H1 (cell line): ENCODE measurements at regions not wholly inside any gene's neighbourhood (a gene's known extent, or its start where the extent isn't known, plus 50 kb on each side); places are given as distances from the start of the nearest gene placed in this dataset.

Experiments used
- CTCF ChIA-PET: fragments of 300-600 bp; sonication (Branson Sonifier 250); formaldehyde crosslinking; loops from one replicate; lab custom pipeline; 2021; ENCODE audit not compliant: partially characterized antibody; lab: Charles Lee
- POLR2A ChIA-PET: fragments of 300-600 bp; sonication (Branson Sonifier 250); formaldehyde crosslinking; loops from one replicate; lab custom pipeline; 2021; ENCODE audit warnings: inconsistent platforms; ENCODE audit not compliant: partially characterized antibody; lab: Charles Lee
- DNase-seq, 2 experiments: peaks; one replicate each; pipeline versions ENCODE4 v3.0.0 to v3.0.0-alpha.2; 2010 to 2022; ENCODE audit warnings: low spot score in 2 of 2, low read depth in 1 of 2, mixed read lengths in 1 of 2
- FAIRE-seq: peaks from 2 replicates; lab custom pipeline; 2011; peaks lifted over from hg19 to GRCh38; lab: Jason Lieb, UNC
- H2AFZ ChIP-seq: 2 replicates; pipeline ENCODE4 v1.8.1; 2012; ENCODE audit warnings: low read length, inconsistent platforms
- H2AK5ac ChIP-seq: 2 replicates; pipeline ENCODE4 v1.6.1; 2013; ENCODE audit warnings: low read depth, low read length
- H2BK120ac ChIP-seq: replicated peaks from 2 replicates; pipeline ENCODE3; 2013; ENCODE audit warnings: low read depth, low read length, inconsistent platforms
- H2BK12ac ChIP-seq: 2 replicates; pipeline ENCODE4 v1.6.1; 2013; ENCODE audit warnings: low read depth, low read length
- H2BK15ac ChIP-seq: 2 replicates; pipeline ENCODE4 v1.6.1; 2013; ENCODE audit warnings: low read length
- H2BK20ac ChIP-seq: 2 replicates; pipeline ENCODE4 v1.6.1; 2013; ENCODE audit warnings: low read length
- H2BK5ac ChIP-seq: 2 replicates; pipeline ENCODE4 v1.6.1; 2013; ENCODE audit warnings: low read depth, low read length
- H3K14ac ChIP-seq: 2 replicates; pipeline ENCODE4 v1.6.1; 2013; ENCODE audit warnings: inconsistent platforms; ENCODE audit not compliant: insufficient read length
- H3K18ac ChIP-seq: 2 replicates; pipeline ENCODE4 v1.6.1; 2013; ENCODE audit warnings: low read length; ENCODE audit errors: extremely low read depth
- H3K23ac ChIP-seq: 2 replicates; pipeline ENCODE4 v1.6.1; 2013; ENCODE audit warnings: inconsistent platforms; ENCODE audit not compliant: insufficient read length
- H3K23me2 ChIP-seq: 2 replicates; pipeline ENCODE4 v1.6.1; 2013; ENCODE audit warnings: low read depth, low read length
- H3K27ac ChIP-seq: 2 replicates; pipeline ENCODE4 v1.6.1; 2011; ENCODE audit warnings: low read depth, low read length, inconsistent platforms
- H3K27me3 ChIP-seq, 4 experiments: replicated peaks in 1 of 4; 1 replicate in 1 of 4; 2 replicates in 3 of 4; pipeline versions ENCODE4 v1.6.1 to v1.8.1; 2011 to 2013; ENCODE audit warnings: low read length in 3 of 4, mild to moderate bottlenecking in 3 of 4, inconsistent platforms in 2 of 4, mixed read lengths in 2 of 4, moderate library complexity in 1 of 4; ENCODE audit not compliant: control insufficient read depth in 3 of 4, insufficient read depth in 3 of 4; ENCODE audit errors: extremely low read depth in 1 of 4
- H3K36me3 ChIP-seq, 4 experiments: 2 replicates each; pipeline versions ENCODE4 v1.6.1 to v1.8.1; 2011 to 2013; ENCODE audit warnings: mild to moderate bottlenecking in 4 of 4, low read length in 3 of 4, moderate library complexity in 2 of 4, control low read depth in 1 of 4, inconsistent platforms in 1 of 4; ENCODE audit not compliant: insufficient read depth in 4 of 4, control insufficient read depth in 2 of 4
- H3K4ac ChIP-seq: replicated peaks from 2 replicates; pipeline ENCODE3; 2013; ENCODE audit warnings: low read length, low read depth, mixed read lengths, inconsistent platforms; ENCODE audit not compliant: insufficient read length
- H3K4me1 ChIP-seq, 4 experiments: replicated peaks in 1 of 4; 1 replicate in 1 of 4; 2 replicates in 3 of 4; pipeline versions ENCODE4 v1.6.1 to v1.8.1; 2011 to 2013; ENCODE audit warnings: low read length in 3 of 4, inconsistent platforms in 2 of 4, mixed read lengths in 1 of 4; ENCODE audit not compliant: insufficient read depth in 4 of 4, control insufficient read depth in 3 of 4
- H3K4me2 ChIP-seq, 2 experiments: 2 replicates each; pipeline versions ENCODE4 v1.6.1 to v1.8.1; 2011 to 2013; ENCODE audit warnings: low read depth in 2 of 2, low read length in 2 of 2, control low read depth in 1 of 2, inconsistent platforms in 1 of 2, mild to moderate bottlenecking in 1 of 2; ENCODE audit not compliant: insufficient read depth in 1 of 2
- H3K4me3 ChIP-seq, 4 experiments: fragments of 200-600, 300-600 bp in 1 of 4; sonication (generic), shearing (Covaris generic), sonication (Bioruptor Twin) in 1 of 4; 2 replicates each; pipeline versions ENCODE4 v1.5.1 to v1.8.1; 2011 to 2016; ENCODE audit warnings: low read length in 4 of 4, low read depth in 3 of 4, control low read depth in 2 of 4, inconsistent platforms in 2 of 4, mild to moderate bottlenecking in 2 of 4, mixed read lengths in 1 of 4, moderate library complexity in 1 of 4; ENCODE audit not compliant: insufficient read depth in 2 of 4; ENCODE audit errors: extremely low read depth in 1 of 4
- H3K56ac ChIP-seq: replicated peaks from 2 replicates; pipeline ENCODE3; 2013; ENCODE audit warnings: low read depth, mild to moderate bottlenecking, mixed read lengths, low read length, inconsistent platforms; ENCODE audit not compliant: insufficient read length
- H3K79me1 ChIP-seq: 2 replicates; pipeline ENCODE4 v1.6.1; 2013; ENCODE audit warnings: low read depth, low read length, control low read depth
- H3K79me2 ChIP-seq, 2 experiments: 2 replicates each; pipeline versions ENCODE4 v1.6.1 to v1.8.1; 2012 to 2013; ENCODE audit warnings: low read length in 2 of 2, mild to moderate bottlenecking in 2 of 2, inconsistent platforms in 1 of 2; ENCODE audit not compliant: insufficient read depth in 2 of 2, control insufficient read depth in 1 of 2
- H3K9ac ChIP-seq, 4 experiments: replicated peaks in 1 of 4; 1 replicate in 1 of 4; 2 replicates in 3 of 4; pipeline versions ENCODE4 v1.6.1 to v1.8.1; 2011 to 2013; ENCODE audit warnings: low read depth in 3 of 4, low read length in 3 of 4, control low read depth in 2 of 4, mild to moderate bottlenecking in 2 of 4, moderate library complexity in 2 of 4, inconsistent platforms in 1 of 4; ENCODE audit errors: extremely low read depth in 1 of 4
- H3K9me3 ChIP-seq, 2 experiments: 2 replicates each; pipeline versions ENCODE4 v1.6.1 to v1.8.1; 2012 to 2013; ENCODE audit warnings: mild to moderate bottlenecking in 2 of 2, moderate library complexity in 2 of 2, control low read depth in 1 of 2, inconsistent platforms in 1 of 2, low read depth in 1 of 2, low read length in 1 of 2, mixed read lengths in 1 of 2; ENCODE audit not compliant: insufficient read depth in 2 of 2
- H4K20me1 ChIP-seq, 2 experiments: replicated peaks in 1 of 2; 2 replicates each; pipeline versions ENCODE3 to v1.8.1; 2011 to 2013; ENCODE audit warnings: inconsistent platforms in 2 of 2, low read length in 2 of 2, mild to moderate bottlenecking in 1 of 2; ENCODE audit not compliant: insufficient read depth in 2 of 2, control insufficient read depth in 1 of 2
- H4K5ac ChIP-seq: 2 replicates; pipeline ENCODE4 v1.6.1; 2013; ENCODE audit warnings: low read length, low read depth, mixed read lengths, inconsistent platforms; ENCODE audit not compliant: insufficient read length
- H4K8ac ChIP-seq: 2 replicates; pipeline ENCODE4 v1.8.0; 2013; ENCODE audit warnings: mild to moderate bottlenecking, moderate library complexity, low read length, inconsistent platforms; ENCODE audit not compliant: insufficient read depth; ENCODE audit errors: extremely low read depth
- H4K91ac ChIP-seq: replicated peaks from 2 replicates; pipeline ENCODE3; 2013; ENCODE audit warnings: low read length, mixed read lengths, inconsistent platforms; ENCODE audit not compliant: insufficient read length
- CHD1 ChIP-seq: IDR thresholded peaks from 2 replicates; pipeline ENCODE4 v1.6.1; 2012; ENCODE audit warnings: low read depth, low read length, improper control_type of control experiment
- EP300 ChIP-seq, 2 experiments: IDR thresholded peaks; 1 replicate in 1 of 2; 2 replicates in 1 of 2; pipeline ENCODE4 v1.6.1; 2011 to 2012; ENCODE audit warnings: low read depth in 2 of 2, low read length in 2 of 2, mild to moderate bottlenecking in 2 of 2, borderline replicate concordance in 1 of 2, inconsistent platforms in 1 of 2, moderate library complexity in 1 of 2
- EZH2 ChIP-seq: fragments of 200-600 bp; sonication (generic); IDR thresholded peaks from 2 replicates; pipeline ENCODE4 v1.7.1; 2012; ENCODE audit warnings: low read depth, mild to moderate bottlenecking, moderate library complexity, low read length, inconsistent platforms; ENCODE audit not compliant: severe bottlenecking
- JUND ChIP-seq: IDR thresholded peaks from 2 replicates; pipeline ENCODE4 v1.6.1; 2011; ENCODE audit warnings: mild to moderate bottlenecking, improper control_type of control experiment, low read length
- NRF1 ChIP-seq: IDR thresholded peaks from 2 replicates; pipeline ENCODE4 v1.6.1; 2011; ENCODE audit warnings: mild to moderate bottlenecking, low read depth, low read length, improper control_type of control experiment
- RAD21 ChIP-seq, 2 experiments: IDR thresholded peaks in 1 of 2; conservative IDR thresholded peaks in 1 of 2; 2 replicates each; pipeline ENCODE4 v1.6.1; 2011; ENCODE audit warnings: low read depth in 2 of 2, low read length in 2 of 2, improper control_type of control experiment in 1 of 2, inconsistent platforms in 1 of 2, mild to moderate bottlenecking in 1 of 2, moderate library complexity in 1 of 2
- SIN3A ChIP-seq, 2 experiments: IDR thresholded peaks in 1 of 2; conservative IDR thresholded peaks in 1 of 2; 2 replicates each; pipeline ENCODE4 v1.6.1; 2011 to 2012; ENCODE audit warnings: low read length in 2 of 2, improper control_type of control experiment in 1 of 2, low read depth in 1 of 2, mild to moderate bottlenecking in 1 of 2
- TAF1 ChIP-seq: IDR thresholded peaks from 2 replicates; pipeline ENCODE4 v1.6.1; 2011; ENCODE audit warnings: mild to moderate bottlenecking, low read depth, low read length
- TCF12 ChIP-seq: IDR thresholded peaks from 2 replicates; pipeline ENCODE4 v1.6.1; 2011; ENCODE audit warnings: low read depth, mild to moderate bottlenecking, low read length
- WGBS, 2 experiments: shearing (Covaris generic) in 1 of 2; methylation state at CpG; one replicate each; pipeline versions ENCODE4 v1.1.6 to v1.1.7; 2013 to 2015; ENCODE audit warnings: low lambda C conversion rate in 2 of 2, mixed read lengths in 2 of 2, inconsistent platforms in 1 of 2, low coverage in 1 of 2, missing lambda C conversion rate in 1 of 2; ENCODE audit not compliant: insufficient replicate concordance in 2 of 2, insufficient coverage in 1 of 2, insufficient read length in 1 of 2; ENCODE audit errors: extremely low coverage in 1 of 2, missing lambda C conversion rate in 1 of 2; 5-methylcytosine and 5-hydroxymethylcytosine counted together

GRCh38 chr2:85957256-85957655 lies 68.5 kb upstream of the ST3GAL5 start:
- FAIRE-seq (no peak), DNase-seq (no peak)
- Histone ChIP-seq H2BK120ac (no peak overlapping the region), H3K4me1 (peaks cover 0 to 7% (median 5%) of the 10 kb centered on the region in 4 experiments; a peak in 3 of 7 replicates), H4K5ac (no peak overlapping the region), H4K91ac (no peak overlapping the region), H3K4me3 (no peak overlapping the region), H3K4ac (no peak overlapping the region), H3K23me2 (no peaks in the 10 kb centered on the region), H3K23ac (no peak overlapping the region), H3K9me3 (peaks cover 5 to 14% of the 10 kb centered on the region in 2 experiments; a peak in 1 of 4 replicates), H3K27me3 (no peaks in the 10 kb centered on the region), H3K27ac (no peak overlapping the region), H3K9ac (no peak overlapping the region), H3K36me3 (no peaks in the 10 kb centered on the region), H3K14ac (no peak overlapping the region), H3K79me1 (no peaks in the 10 kb centered on the region), H3K56ac (no peak overlapping the region), H2AFZ (no peak overlapping the region), H4K8ac (no peak overlapping the region), H2BK20ac (no peak overlapping the region), H2AK5ac (no peak overlapping the region), H3K18ac (no peak overlapping the region), H2BK15ac (no peak overlapping the region), H3K79me2 (no peaks in the 10 kb centered on the region), H2BK5ac (no peak overlapping the region), H4K20me1 (no peaks in the 10 kb centered on the region), H3K4me2 (no peak overlapping the region), H2BK12ac (no peak overlapping the region)
- ChIA-PET POLR2A (no interaction called here), CTCF (interaction anchor here (1.0 to 1.7 kb wide), 3 partner anchors 11 to 130 kb away, joined by 3 to 4 read pairs (median 3); no protein-coding TSS in a partner anchor)
- 89% methylated on average over 2 of the region's 2 CpGs; no CpG with 5 or more reads in 1 of the 2 experiments for WGBS, 2 experiments
- TF ChIP-seq CHD1 (no peak), EZH2 (no peak), NRF1 (no peak), RAD21 (IDR thresholded peaks at IDR 0.05 in 1 of 2, conservative IDR thresholded peaks at IDR 0.05 in 1 of 2; ENCODE audit: low read depth in 2 of 2, low read length in 2 of 2) (no peak), SIN3A (conservative IDR thresholded peaks at IDR 0.05 in 1 of 2, IDR thresholded peaks at IDR 0.05 in 1 of 2; ENCODE audit: low read depth in 1 of 2, low read length in 2 of 2) (no peak), TCF12 (no peak), EP300 (IDR thresholded peaks at IDR 0.05; ENCODE audit: borderline replicate concordance in 1 of 2, low read depth in 2 of 2, low read length in 2 of 2) (no peak), TAF1 (no peak), JUND (no peak)
